ENCODE measurements at regions not wholly inside any gene's neighbourhood (a gene's known extent, or its start where the extent isn't known, plus 50 kb on each side); places are given as distances from the start of the nearest gene placed in this dataset.

GRCh38 chr18:37711766-37712505 is 146.3 kb upstream of the CELF4 start:
- no peaks in the 10 kb centered on the region for H4K20me1 ChIP-seq (replicated peaks; ENCODE audit: insufficient read depth)
- Mint-ChIP-seq H3K27me3 (ENCODE audit: insufficient read depth, low read depth, poor library complexity) (peaks cover 1% of the 10 kb centered on the region), H3K27ac (no peak overlapping the region), H3K4me3 (no peak overlapping the region), H3K36me3 (ENCODE audit: low read depth) (no peaks in the 10 kb centered on the region), H3K4me1 (peaks cover 4% of the 10 kb centered on the region; the same call in 2 of the 3 replicates), H3K9me3 (no peaks in the 10 kb centered on the region)
- TF ChIP-seq STAT1 (IDR thresholded peaks at IDR 0.05; ENCODE audit: unreplicated experiment) (no peak), ETS1 (IDR thresholded peaks at IDR 0.05) (no peak), ZNF331 (CRISPR knock-in tag; IDR thresholded peaks at IDR 0.05; ENCODE audit: low read depth) (no peak), NANOG (IDR thresholded peaks at IDR 0.05; ENCODE audit: borderline replicate concordance) (no peak), CTCF (conservative IDR thresholded peaks at IDR 0.05; ENCODE audit: low read depth in 2 of 2) (no peak), POLR2AphosphoS5 (IDR thresholded peaks at IDR 0.05; ENCODE audit: low read depth) (no peak), REST (IDR thresholded peaks at IDR 0.05; ENCODE audit: unreplicated experiment) (no peak), EZH2phosphoT487 (IDR thresholded peaks at IDR 0.05; ENCODE audit: unreplicated experiment) (no peak), EZH2 (IDR thresholded peaks at IDR 0.05; ENCODE audit: low read depth, unreplicated experiment) (no peak), JUNB (IDR thresholded peaks at IDR 0.05; ENCODE audit: unreplicated experiment) (no peak), CREB1 (CRISPR knock-in tag; IDR thresholded peaks at IDR 0.05; ENCODE audit: low read depth) (no peak)
- H3K36me3 ChIP-seq (ENCODE audit: insufficient read depth): no peaks in the 10 kb centered on the region
- H3K4me3 ChIP-seq: no peak overlapping the region
- ATAC-seq (no peak), DNase-seq (ENCODE audit: low spot score) (no peak)
- H2AFZ ChIP-seq: no peak overlapping the region
- H3K9me2 ChIP-seq (ENCODE audit: insufficient read depth): peaks cover 26% of the 10 kb centered on the region; the same call in 1 of the 2 replicates
- H3K4me2 ChIP-seq: no peak overlapping the region
- H3K4me1 ChIP-seq (ENCODE audit: insufficient read depth): no peaks in the 10 kb centered on the region
- H3K27me3 ChIP-seq (ENCODE audit: insufficient read depth): no peaks in the 10 kb centered on the region
- no peaks in the 10 kb centered on the region for H3F3A ChIP-seq (replicated peaks; ENCODE audit: low read depth)
- H3K27ac ChIP-seq (ENCODE audit: low read depth): no peak overlapping the region
- H3K79me2 ChIP-seq (replicated peaks; ENCODE audit: insufficient read depth): no peaks in the 10 kb centered on the region

Data from GM23338 (cell line).